Upper lobe of right lung (tissue), 1 donor: ENCODE measurements at regions not wholly inside any gene's neighbourhood (a gene's known extent, or its start where the extent isn't known, plus 50 kb on each side); places are given as distances from the start of the nearest gene placed in this dataset.

Source experiments
- ATAC-seq: fragments of 200-7000 bp; cut with Tn5 transposase; one replicate; pipeline ENCODE4 v1.9.1; 2020; ENCODE audit warnings: mild to moderate bottlenecking, moderate library complexity
- DNase-seq: peaks from one replicate; pipeline ENCODE4 v3.0.0-alpha.2; 2020
- H3K27ac ChIP-seq: fragments of 200-600 bp; one replicate; pipeline ENCODE4 v1.8.0; 2022
- H3K27me3 ChIP-seq: fragments of 200-600 bp; one replicate; pipeline ENCODE4 v1.8.0; 2022; ENCODE audit warnings: mild to moderate bottlenecking
- H3K36me3 ChIP-seq: fragments of 200-600 bp; one replicate; pipeline ENCODE4 v1.8.0; 2022
- H3K4me1 ChIP-seq: fragments of 200-600 bp; one replicate; pipeline ENCODE4 v1.8.0; 2022
- H3K4me3 ChIP-seq: fragments of 200-600 bp; one replicate; pipeline ENCODE4 v1.8.0; 2022; ENCODE audit warnings: mild to moderate bottlenecking
- H3K9me3 ChIP-seq: fragments of 200-600 bp; one replicate; pipeline ENCODE4 v1.8.0; 2022
- intact Hi-C: fragments of 100-400 bp; cut with DNase I; formaldehyde crosslinking; loops from one replicate; pipeline ENCODE4 v1.11.0; 2022
- TF ChIP-seq, protein P1 (sequence below): fragments of 200-600 bp; IDR thresholded peaks from one replicate; pipeline ENCODE4 v1.8.0; 2022; ENCODE audit warnings: antibody characterized with exemption
- donor health status: DM: no; HTN: yes; CAD: no; lungs with severe emphysema.

DNA sequence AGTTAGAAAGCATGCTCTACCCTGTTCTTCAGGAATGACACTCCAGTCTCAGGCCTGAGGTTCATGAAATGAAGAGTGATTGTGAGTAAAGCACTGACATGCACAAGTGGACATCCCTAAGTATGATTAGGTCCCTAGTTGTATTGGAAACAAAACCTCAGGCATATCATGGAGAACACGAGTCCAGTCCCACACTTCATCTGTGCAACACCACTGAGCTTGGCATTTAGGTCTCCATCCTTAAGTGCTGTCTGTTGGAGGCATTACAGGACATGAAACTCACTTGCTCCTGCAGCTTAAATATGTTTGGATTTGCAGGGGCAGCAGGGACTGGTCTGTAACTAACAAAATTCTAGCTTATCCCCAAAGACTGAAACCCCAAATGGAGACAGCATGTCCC lies 250.3 kb upstream of the KLHL29 start:
- TF ChIP-seq, protein P1, sequence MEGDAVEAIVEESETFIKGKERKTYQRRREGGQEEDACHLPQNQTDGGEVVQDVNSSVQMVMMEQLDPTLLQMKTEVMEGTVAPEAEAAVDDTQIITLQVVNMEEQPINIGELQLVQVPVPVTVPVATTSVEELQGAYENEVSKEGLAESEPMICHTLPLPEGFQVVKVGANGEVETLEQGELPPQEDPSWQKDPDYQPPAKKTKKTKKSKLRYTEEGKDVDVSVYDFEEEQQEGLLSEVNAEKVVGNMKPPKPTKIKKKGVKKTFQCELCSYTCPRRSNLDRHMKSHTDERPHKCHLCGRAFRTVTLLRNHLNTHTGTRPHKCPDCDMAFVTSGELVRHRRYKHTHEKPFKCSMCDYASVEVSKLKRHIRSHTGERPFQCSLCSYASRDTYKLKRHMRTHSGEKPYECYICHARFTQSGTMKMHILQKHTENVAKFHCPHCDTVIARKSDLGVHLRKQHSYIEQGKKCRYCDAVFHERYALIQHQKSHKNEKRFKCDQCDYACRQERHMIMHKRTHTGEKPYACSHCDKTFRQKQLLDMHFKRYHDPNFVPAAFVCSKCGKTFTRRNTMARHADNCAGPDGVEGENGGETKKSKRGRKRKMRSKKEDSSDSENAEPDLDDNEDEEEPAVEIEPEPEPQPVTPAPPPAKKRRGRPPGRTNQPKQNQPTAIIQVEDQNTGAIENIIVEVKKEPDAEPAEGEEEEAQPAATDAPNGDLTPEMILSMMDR, result no peak
- ATAC-seq (no peak), DNase-seq (no peak)
- no peaks in the 10 kb centered on the region for H3K27me3 ChIP-seq
- no peaks in the 10 kb centered on the region for H3K36me3 ChIP-seq
- H3K27ac ChIP-seq, result no peak overlapping the region
- no peak overlapping the region for H3K4me3 ChIP-seq
- intact Hi-C loops, result no loop called here
- no peaks in the 10 kb centered on the region for H3K9me3 ChIP-seq
- no peaks in the 10 kb centered on the region for H3K4me1 ChIP-seq

DNA sequence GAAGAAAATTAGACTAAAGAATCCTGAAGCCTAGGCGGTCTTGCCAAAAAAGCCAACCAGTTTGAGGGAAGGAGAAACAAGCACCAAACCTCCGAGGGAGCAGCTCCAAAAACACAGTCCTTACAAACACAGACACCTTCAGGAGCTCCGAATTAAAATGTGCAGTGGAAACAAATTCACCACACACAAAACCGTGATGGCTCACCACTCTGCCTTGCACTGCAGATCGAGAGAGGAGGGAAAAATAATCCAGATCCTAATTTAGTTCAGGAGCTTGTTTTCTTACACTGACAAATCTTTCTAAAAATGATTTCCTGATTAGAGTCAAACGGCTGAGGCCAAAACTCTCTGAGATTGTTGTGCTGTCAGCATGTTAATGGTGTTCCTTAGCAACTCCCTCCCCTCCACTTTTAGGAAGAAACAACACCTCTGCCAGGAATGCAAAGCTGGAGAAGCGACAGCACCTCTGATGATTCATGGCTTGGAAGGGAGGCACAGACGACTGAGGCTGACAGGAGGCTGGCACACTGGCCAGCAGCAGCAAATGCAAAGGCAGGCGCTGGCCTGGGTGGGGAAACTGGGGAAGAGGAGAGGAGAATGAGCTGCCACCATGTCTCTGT lies 249.4 kb upstream of the KLHL29 start:
- intact Hi-C loops, result no loop called here
- Histone ChIP-seq H3K27me3 (no peaks in the 10 kb centered on the region), H3K36me3 (no peaks in the 10 kb centered on the region), H3K4me1 (no peaks in the 10 kb centered on the region), H3K27ac (no peak overlapping the region), H3K9me3 (no peaks in the 10 kb centered on the region), H3K4me3 (no peak overlapping the region)
- ATAC-seq (peak; percentile 82), DNase-seq (no peak)
- TF ChIP-seq, protein P1, result no peak

DNA sequence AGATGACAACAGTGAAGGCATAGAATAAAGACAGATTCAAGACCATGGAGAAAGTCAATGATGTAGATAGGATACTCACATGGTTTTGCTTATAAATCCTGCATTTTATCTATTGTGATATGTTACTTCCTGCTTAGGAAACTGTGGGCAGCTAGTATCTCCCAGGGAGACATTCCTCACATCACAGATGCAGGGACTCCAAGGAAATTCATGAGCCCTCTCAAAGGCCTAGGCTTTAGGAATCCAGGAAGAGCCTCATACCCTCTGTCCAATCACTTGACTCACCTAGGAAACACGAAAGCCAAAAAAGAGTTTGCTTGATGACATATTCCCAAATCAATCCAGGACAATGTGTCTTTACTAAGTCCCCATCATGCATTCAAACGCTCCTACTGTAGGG lies 247.8 kb upstream of the KLHL29 start:
- intact Hi-C loops, result no loop called here
- Histone ChIP-seq H3K4me1 (no peaks in the 10 kb centered on the region), H3K36me3 (no peaks in the 10 kb centered on the region), H3K4me3 (no peak overlapping the region), H3K9me3 (no peaks in the 10 kb centered on the region), H3K27ac (no peak overlapping the region), H3K27me3 (no peaks in the 10 kb centered on the region)
- ATAC-seq (no peak), DNase-seq (no peak)
- TF ChIP-seq, protein P1, result no peak

DNA sequence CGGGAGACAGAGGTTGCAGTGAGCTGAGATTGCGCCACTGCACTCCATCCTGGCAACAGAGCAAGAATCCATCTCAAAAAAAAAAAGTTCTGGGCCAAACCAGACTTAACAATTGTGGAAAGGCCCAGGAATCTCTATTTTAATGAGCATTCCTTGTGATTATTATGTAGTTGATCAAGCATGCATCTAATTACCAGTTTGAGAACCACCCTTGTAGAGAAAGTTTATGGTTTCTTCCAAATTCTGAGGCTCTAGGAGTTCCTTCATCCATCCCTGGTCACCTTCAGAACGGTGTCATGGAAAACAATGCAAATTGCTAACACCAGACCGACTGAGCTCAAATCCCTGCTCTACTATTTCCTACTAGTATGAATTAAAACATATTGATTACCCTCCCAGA lies 246.3 kb upstream of the KLHL29 start:
- H3K27me3 ChIP-seq, result no peaks in the 10 kb centered on the region
- DNase-seq (no peak), ATAC-seq (no peak)
- TF ChIP-seq, protein P1, result no peak
- intact Hi-C loops, result no loop called here
- H3K4me3 ChIP-seq, result no peak overlapping the region
- no peak overlapping the region for H3K27ac ChIP-seq
- H3K9me3 ChIP-seq, result no peaks in the 10 kb centered on the region
- no peaks in the 10 kb centered on the region for H3K4me1 ChIP-seq
- H3K36me3 ChIP-seq, result no peaks in the 10 kb centered on the region

DNA sequence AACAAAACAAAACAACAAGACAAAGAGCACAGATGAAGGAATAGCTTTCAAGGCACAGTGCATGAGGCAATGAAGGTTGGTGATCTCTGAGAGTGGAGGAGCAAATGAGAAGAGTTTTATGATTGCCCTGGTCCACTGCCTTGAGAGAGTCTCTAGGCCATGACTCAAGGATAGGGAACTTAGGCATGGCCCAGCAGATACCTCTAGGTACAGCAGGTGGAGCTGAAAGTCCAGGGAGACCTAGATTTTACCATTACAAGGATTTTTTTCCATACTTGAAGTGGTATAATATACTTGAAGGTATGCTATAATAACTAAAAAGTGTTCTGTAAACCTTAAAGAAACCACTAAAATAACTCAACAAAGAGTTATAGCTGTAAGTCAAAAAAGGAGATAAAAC lies 239.5 kb upstream of the KLHL29 start:
- H3K36me3 ChIP-seq, result no peaks in the 10 kb centered on the region
- DNase-seq, result no peak
- no peaks in the 10 kb centered on the region for H3K9me3 ChIP-seq
- no peaks in the 10 kb centered on the region for H3K27me3 ChIP-seq
- no peak for ATAC-seq
- no peak overlapping the region for H3K4me3 ChIP-seq
- H3K4me1 ChIP-seq, result no peaks in the 10 kb centered on the region
- H3K27ac ChIP-seq, result no peak overlapping the region
- intact Hi-C loops, result no loop called here
- TF ChIP-seq, protein P1, result no peak

DNA sequence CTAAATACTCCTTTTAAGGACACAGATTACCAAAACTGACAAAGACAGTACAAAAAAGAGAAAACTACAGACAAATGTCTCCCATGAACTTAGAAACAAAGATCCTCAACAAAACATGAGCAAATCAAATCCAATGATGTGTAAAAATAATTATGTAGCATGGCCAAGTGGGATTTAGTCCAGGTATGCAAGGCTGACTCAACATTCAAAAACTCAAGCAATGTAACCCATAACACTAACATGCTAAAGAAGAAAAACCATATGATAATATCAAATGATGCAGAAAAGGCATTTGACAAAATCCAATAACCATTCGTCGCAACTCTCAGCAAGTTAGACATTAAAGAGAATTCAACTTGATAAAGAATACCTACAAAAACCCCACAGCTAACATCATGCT lies 239.0 kb upstream of the KLHL29 start:
- Histone ChIP-seq H3K4me3 (no peak overlapping the region), H3K9me3 (no peaks in the 10 kb centered on the region), H3K4me1 (no peaks in the 10 kb centered on the region), H3K36me3 (no peaks in the 10 kb centered on the region), H3K27ac (no peak overlapping the region), H3K27me3 (no peaks in the 10 kb centered on the region)
- ATAC-seq (no peak), DNase-seq (no peak)
- intact Hi-C loops, result no loop called here
- TF ChIP-seq, protein P1, result no peak
